HG03342 (cell line): ENCODE measurements at regions not wholly inside any gene's neighbourhood (a gene's known extent, or its start where the extent isn't known, plus 50 kb on each side); places are given as distances from the start of the nearest gene placed in this dataset.

ENCODE experiments used
- ATAC-seq: cut with Tn5 transposase; IDR thresholded peaks from one replicate; pipeline ENCODE4 v1.9.1; 2021; ENCODE audit warnings: mild to moderate bottlenecking, moderate library complexity; ENCODE audit not compliant: unreplicated experiment

GRCh38 chr11:110798201-110798900 is 86.1 kb upstream of the ARHGAP20 start:
- ATAC-seq = no peak

GRCh38 chr11:110797453-110797852 is 85.2 kb upstream of the ARHGAP20 start:
- ATAC-seq = peak; percentile 95

DNA sequence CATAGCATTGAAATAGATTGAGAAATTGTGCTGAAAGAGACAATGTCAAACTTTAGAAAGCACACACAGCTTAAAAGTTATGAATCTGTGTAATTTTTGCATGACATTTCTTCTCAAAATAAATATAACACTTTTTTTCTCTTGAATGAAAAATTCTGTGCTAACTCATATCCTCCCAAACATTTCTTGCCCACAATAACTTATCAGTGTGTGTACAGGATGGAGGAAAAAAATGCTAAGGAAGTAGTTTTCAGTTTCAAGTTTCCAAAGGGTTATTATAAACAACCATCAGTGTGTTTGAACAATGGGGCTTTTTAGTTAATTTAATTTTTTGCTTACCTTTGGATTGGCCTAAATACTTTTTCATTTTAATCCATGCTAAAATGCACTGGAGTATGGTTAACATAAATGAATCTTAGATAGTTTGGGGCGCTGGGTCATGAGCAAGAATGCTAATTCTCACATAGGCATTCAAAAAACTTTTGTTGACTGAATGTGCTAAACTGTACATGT is 82.9 kb upstream of the ARHGAP20 start:
- ATAC-seq = no peak

DNA sequence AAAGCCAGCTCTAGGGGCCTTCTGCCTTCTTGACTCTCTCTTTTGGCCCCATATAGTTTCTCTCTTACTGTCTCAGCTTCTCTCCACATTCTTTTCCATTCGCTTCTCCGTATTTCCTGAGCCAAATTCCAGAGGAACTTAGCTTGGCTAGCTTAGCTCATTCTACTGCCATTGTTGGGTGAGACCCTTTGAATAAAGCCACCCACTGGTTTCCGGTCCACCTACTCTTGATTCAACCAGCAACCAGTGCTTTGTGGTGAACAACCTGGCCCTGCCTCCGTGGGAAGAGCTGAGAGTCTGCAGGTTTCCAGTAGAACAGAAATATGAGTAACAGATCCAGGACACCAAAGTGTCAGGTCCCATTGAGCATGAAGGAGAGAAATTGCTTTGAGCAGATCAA is 81.3 kb upstream of the ARHGAP20 start:
- no peak for ATAC-seq

DNA sequence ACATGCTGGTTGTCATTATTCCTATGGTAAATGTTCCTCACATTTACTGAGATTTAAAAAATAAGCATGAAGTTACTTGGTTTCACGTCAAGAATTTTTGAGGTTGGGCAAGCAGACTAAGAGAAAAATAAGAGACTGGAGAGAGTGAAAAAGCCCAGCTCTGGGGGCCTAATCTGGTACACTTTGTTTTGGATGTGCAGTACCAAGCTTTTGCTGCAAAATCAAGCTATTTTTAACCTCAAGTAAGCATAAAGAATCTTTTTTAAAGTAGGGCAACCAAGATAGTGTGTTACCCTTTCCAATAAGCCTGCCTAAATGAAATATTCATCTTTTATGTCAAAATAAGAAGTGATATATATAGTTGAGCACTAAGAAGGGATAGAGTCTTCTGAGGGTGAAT is 79.4 kb upstream of the ARHGAP20 start:
- no peak for ATAC-seq

DNA sequence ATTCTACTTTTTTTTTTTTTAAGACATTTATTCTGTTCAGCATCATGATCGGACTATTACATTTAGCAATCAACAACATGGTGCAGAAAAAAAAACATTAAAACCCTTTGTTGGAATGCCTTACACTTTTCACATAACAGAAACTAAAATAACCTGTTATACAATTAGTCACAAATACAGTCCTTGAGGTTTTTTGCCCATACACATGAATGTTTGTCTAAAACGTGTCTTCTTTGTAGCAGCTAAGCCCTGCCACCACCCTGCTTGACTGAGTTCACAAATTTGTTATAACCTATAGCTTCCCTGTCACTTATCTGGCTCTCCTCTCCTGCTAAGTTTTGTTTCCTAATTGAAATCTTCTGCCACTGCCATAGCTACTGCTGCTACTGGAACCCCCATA is 75.4 kb upstream of the ARHGAP20 start:
- no peak for ATAC-seq

DNA sequence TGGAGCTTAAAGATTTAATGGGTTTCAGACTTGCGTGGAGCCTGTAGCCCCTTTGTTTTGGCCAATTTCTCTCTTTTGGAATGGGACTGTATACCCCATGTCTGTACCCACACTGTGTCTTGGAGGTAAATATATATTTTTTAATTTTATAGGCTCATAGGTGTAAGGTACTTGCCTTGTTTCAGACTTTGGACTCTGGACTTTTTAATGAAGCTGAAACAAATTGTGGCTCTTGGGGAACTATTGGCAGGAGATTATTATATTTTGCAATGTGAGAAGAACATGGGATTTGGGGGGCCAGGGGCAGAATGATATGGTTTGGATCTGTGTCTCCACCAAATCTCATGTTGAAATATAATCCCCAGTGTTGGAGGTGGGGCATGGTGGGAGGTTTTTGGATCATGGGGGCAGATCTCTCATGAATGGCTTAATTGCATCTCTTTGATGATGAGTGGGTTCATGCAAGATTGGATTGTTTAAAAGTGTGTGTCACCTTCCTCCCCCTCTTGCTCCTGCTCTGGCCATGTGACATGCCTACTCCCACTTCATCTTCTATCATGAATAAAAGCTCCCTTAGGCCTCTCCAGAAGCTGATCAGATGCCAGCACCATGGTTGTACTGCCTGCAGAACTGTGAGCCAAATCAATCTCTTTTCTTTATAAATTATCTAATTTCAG is 74.1 kb upstream of the ARHGAP20 start:
- ATAC-seq = no peak

DNA sequence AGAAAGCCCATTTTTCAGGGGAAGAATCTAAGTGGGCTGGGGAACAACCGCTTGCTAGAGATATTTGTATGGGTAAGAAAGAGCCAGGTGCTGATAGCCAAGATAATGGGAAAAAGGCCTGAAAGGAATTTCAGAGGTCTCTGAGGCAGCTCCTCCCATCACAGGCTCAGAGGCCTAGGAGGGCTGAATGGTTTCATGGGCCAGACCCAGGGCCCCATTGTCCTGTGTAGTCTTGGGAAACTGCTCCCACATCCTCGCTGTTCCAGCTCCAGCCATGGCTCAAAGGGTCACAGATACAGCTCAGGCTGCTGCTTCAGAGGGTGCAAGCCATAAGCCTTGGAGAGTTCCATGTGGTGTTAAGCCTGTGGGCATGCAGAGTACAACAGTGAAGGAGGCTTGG is 73.2 kb upstream of the ARHGAP20 start:
- no peak for ATAC-seq

DNA sequence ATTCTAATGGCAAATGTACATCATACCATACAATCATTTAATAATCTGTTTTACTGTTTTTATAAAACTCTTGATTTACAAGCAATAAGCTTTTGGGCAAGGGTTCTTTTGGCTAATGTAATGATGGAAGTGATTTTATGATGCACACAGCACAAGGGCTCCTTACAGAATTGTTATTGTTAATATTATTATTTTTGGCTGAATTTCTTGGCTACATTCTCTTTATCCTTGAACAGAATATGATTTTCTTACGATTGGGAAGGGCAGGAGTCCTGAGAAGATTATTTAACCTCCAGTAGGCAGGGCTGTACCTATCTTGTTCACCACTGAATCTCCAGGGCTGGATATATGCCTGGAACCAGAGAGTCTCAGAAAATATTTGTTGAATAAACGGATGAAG is 70.4 kb upstream of the ARHGAP20 start:
- no peak for ATAC-seq

DNA sequence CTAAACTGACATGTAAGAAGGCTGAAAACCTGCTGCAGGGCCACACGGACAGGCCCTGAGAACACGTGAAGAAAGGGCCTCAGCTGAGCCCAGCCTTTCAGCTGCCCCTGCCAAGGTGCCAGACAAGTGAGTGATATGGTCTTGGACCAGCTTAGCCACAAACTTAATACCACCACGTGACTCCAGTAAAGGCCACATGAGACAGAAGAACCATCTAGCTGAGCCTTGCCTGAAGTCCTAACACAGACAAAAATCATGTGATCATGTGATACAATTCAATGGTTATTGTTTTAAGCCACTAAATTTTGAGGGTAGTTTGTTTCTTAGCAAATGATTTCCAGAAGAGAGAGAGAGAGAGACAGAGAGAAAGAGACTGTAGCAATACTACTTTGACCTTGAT is 66.9 kb upstream of the ARHGAP20 start:
- ATAC-seq = no peak

DNA sequence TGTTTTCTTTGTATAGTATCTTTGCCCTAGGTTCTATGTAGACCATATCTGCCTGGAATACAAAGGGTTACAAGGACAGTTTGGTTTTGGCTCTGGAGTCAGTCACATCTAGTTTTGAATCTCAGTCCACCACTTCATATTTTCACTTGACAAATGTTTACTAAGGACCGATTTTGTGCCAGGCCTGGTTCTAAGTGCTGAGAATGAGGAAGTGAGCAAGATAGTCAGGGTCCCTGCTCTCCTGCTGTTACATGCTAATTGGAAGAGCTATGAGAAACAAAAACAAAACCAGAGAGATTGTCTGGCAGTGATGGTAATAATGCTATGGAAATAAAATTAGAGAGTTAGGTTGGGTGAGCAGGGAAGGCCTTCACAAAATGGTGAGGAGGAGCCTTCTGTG is 66.1 kb upstream of the ARHGAP20 start:
- no peak for ATAC-seq

DNA sequence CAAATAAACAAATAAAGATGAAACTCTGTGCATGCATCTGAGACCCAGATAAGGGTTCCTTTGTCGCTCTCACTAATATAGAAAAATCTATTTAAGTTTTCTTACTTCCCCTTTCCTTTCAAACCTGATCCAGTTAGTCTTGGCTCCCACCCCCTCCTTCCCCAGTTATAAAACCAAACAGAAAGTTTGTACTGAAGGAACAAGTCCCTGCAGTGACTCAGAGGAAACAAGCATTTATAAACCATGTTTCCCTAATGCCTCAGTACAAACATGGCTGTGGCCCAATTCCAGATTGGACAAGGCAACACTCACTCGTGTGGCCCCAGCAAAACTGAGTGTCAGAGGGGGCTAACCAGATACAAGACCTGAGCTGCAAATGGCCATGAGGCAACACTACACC is 65.5 kb upstream of the ARHGAP20 start:
- ATAC-seq = no peak

DNA sequence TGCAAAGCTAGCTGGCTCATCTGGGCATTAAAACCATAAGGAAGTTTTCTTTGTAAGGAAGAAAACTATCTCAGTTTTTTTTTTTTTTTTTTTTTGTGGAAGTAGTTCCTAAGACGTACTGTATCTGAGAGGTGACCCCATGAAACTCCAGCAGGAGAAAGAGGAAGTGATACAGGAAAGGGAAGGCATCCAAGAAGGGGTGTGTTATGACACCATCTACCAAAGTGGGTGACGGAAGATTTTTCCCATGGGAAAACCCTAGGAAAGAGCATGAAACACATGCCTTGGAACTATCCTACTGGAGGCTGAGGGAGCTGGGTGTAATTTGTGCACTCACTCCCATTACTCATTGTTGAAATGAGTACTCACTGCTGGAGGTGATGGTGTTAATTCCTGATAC is 63.8 kb upstream of the ARHGAP20 start:
- ATAC-seq = no peak

DNA sequence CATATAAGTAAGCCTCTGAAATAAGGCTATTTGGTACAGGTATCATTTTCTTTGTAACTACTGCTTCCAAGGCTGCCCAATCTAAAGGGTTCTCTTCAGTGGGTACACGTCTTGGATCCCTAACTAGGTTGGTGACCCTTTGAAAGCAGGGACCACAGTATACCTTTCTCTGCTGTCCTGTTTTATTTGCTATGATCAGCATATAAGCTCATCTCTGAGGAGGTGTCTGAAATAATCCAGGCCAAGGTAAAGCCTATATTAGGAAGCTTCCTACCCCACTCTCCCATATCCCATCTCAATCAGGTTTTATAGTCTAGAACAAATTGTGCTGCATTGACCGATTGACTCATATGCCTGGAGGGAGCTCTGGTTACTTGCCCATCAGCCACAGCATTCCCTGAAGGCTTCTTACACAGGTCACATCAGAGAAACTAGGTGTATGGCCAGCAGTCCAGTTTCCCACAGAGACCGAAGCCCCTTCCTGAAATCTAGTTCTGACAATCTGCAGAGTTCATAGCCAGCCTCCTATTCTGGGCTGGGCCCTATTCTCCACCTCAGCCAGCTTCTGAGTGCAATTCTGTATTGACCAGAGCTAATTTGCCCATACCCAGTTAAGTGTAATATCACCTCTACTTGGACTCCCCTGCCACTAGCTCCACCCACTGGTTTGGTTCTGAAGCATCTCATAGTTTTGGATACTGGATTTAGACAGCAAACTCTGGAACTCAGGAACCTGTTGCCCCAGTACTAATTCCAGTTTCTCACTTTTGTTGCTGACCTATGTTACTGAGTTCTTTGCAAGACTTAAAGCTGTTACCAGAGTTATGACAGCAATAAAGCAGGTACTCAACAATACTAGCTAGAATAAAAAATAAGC is 62.1 kb upstream of the ARHGAP20 start:
- no peak for ATAC-seq

DNA sequence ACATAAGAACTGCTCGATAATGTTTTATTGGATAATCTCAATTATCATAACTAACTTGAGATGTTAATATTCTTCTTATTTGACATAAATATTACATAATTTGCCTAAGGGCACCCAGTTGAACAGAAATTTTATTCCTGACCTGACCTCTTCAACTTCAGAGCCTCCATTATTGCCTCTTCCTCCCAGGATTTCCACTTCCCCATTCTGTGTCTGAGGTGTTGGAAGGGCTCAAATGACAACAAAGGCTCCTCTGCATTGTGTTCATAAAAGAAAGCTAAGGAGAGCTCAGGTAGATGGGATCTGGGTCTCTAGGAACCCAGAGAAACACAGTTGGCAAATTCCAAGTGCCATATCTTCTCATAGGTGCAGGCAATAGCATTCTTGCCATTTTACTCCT is 61.2 kb upstream of the ARHGAP20 start:
- no peak for ATAC-seq

- no peak for ATAC-seq
These were observed 60.6 kb upstream of the ARHGAP20 start for GRCh38 chr11:110772863-110773262.

DNA sequence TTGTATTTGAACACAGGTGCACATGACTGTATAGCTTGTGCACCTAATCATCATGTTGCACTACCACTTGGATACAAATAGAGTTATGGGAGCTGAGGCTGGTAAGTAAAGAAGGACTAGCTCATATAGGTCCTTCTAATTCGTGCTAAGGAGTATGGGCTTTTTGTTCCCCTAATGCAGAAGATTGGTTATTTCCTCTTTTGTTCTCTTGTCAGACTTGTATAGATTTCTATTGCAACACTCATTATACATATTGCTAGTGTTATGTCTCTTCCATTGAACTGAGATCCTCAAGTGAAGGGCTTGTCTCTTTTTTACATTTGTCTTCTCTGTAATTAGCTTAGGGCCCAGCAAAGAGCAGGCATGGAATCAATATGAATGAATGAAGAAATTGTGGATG is 54.1 kb upstream of the ARHGAP20 start:
- no peak for ATAC-seq

DNA sequence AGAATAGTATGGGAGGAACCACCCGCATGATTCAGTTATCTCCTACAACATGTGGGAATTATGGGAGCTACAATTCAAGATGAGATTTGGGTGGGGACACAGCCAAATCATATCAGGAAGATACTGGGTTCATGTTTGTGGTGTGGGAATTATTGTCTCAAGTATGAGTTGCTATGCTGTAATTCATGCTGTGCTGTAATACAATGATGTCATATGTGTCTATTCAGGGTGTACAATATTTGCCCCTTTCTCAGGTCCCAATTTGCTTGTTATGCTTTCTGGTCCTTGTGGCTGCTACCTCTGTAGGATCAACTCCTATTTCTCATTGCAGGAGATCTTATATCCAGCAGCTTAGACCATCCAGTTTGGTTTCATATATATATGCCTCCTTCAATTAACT is 52.2 kb upstream of the ARHGAP20 start:
- ATAC-seq = no peak

DNA sequence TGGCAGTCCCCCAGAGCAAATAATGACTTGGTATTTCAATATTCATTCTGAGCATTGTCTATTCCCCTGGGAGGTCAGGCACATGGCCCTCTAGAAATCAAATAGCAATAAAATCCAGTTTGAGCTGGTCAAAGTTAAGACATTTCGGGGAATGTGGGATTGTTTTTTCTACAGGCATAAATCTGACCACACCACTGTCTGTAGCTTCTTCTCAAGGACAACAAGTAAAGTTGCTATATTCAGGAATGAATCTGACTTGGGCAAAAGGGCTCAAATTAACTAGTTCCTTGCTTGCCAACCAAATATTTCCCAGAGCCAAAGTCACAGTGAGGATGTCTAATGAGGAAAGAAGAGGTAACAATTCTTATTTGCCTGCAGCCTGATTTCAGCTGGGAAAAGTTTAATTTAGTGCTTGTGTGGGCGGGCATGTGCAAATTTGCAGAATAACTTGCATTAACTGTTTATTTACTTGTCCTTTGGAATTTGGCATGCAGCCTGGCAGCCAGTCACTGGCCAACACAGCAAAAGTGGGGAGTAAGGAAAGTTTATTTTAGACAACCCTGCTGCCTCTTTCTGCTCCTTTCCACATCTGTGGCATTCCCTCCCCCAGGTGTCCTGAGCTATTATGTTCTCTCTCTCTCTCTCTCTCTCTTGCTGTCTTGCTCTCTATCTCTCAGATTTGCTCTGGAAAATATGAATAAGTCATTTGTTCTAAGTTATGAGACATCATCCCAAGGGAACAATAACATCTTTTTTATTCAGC is 51.2 kb upstream of the ARHGAP20 start:
- no peak for ATAC-seq

GRCh38 chr11:110762590-110762989 is 50.4 kb upstream of the ARHGAP20 start:
- no peak for ATAC-seq
